Epithelial cell of proximal tubule (primary cell): ENCODE measurements at regions not wholly inside any gene's neighbourhood (a gene's known extent, or its start where the extent isn't known, plus 50 kb on each side); places are given as distances from the start of the nearest gene placed in this dataset.

Source experiments
- DNase-seq: peaks from one replicate; pipeline ENCODE4 v3.0.0-alpha.2; 2011; ENCODE audit warnings: low read depth
- H3K4me3 ChIP-seq: 2 replicates; pipeline ENCODE4 v1.5.1; 2011; ENCODE audit warnings: low read depth, mild to moderate bottlenecking, low read length
- TF ChIP-seq, protein P1 (sequence below): conservative IDR thresholded peaks from 2 replicates; pipeline ENCODE4 v1.5.1; 2012; ENCODE audit warnings: low read depth, mild to moderate bottlenecking, low read length

GRCh38 chr18:40789286-40789685, 1165.7 kb upstream of the PIK3C3 start:
- TF ChIP-seq, protein P1, sequence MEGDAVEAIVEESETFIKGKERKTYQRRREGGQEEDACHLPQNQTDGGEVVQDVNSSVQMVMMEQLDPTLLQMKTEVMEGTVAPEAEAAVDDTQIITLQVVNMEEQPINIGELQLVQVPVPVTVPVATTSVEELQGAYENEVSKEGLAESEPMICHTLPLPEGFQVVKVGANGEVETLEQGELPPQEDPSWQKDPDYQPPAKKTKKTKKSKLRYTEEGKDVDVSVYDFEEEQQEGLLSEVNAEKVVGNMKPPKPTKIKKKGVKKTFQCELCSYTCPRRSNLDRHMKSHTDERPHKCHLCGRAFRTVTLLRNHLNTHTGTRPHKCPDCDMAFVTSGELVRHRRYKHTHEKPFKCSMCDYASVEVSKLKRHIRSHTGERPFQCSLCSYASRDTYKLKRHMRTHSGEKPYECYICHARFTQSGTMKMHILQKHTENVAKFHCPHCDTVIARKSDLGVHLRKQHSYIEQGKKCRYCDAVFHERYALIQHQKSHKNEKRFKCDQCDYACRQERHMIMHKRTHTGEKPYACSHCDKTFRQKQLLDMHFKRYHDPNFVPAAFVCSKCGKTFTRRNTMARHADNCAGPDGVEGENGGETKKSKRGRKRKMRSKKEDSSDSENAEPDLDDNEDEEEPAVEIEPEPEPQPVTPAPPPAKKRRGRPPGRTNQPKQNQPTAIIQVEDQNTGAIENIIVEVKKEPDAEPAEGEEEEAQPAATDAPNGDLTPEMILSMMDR: no peak
- no peak for DNase-seq
- H3K4me3 ChIP-seq: no peak overlapping the region

DNA sequence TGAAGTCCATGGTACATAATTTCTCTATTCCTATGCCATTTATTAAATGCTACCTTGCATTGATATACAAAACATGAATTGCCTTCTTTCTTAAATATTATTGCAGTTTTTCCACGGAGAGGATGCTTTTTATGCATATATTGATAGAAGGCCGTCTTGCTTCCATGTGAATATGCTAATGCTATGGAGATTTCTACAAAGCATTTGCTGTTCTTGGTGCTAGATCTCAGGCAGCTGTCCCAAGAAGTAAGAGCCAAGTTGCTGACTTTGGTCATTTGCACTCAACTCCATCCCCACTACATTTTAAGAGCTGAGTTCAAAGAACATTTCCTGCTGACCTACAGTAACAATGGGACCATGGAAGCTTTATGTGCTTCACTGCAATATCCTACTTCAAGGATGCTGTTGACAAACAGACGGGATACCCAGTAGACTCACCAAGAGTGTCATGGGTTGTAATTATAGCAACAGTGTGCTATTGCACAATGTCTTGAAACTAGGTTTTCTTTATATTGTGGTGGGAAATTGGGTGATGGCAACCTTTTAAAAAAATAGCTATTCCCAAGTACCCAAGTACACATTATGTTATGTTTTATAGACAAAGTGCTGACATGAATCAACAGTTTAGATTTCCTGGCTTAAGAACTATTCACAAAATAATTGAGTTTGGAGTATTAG, 1172.4 kb upstream of the PIK3C3 start:
- no peak overlapping the region for H3K4me3 ChIP-seq
- no peak for DNase-seq
- TF ChIP-seq, protein P1: no peak

DNA sequence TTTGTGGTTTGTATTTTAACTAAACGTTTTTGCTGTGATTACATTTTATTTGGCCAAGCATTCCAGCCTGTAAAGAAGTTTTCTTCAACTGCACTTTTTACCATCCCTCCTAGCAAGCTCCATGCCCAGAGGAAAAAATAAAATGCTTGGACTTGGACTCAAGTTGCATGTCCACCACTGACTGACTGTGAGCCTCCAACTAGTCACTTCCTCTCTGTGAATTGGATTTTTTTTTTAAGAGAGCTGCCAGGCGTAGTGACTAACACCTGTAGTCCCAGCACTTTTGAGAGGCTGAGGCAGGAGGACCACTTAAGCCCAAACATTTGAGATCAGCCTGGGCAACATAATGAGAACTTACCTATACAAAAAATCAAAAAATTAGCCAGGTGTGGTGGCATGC, 1185.2 kb upstream of the PIK3C3 start:
- TF ChIP-seq, protein P1: no peak
- no peak overlapping the region for H3K4me3 ChIP-seq
- no peak for DNase-seq

DNA sequence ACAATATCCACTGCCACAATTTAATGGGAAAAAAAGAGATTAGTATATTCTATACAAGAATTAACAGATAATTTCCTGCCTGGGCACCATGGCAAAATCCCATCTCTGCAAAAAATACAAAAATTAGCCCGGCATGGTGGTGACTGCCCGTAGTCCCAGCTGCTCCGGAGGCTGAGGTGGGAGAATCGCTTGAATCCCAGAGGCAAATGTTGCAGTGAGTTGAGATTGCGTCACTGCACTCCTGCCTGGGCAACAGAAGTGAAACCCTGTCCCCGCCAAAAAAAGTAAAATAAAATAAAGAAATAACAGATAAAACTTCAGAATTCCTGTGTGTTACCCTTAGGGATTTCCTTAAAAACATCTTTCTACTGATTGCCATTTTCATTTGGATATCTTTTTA, 1194.8 kb upstream of the PIK3C3 start:
- H3K4me3 ChIP-seq: no peak overlapping the region
- DNase-seq: no peak
- TF ChIP-seq, protein P1: no peak

DNA sequence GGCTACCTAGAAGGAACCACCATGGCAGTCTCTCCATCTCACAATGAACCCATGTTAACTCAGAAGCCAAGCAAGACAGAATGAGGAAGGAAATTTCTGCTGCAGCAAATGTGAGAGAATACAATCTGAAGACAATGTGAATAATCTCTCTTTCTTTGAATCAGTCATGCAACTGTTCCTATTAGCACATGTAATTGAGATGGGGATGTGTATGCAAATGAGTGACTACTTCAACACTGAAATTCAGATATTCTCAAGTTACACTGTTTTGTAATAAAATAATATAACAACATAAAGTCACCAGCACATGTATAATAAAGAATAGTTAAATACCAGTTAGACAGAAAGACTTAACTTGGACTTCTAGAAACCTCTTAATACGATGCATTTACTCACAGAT, 1200.6 kb upstream of the PIK3C3 start:
- no peak overlapping the region for H3K4me3 ChIP-seq
- no peak for DNase-seq
- TF ChIP-seq, protein P1: no peak

GRCh38 chr18:40752316-40752715, 1202.7 kb upstream of the PIK3C3 start:
- DNase-seq: no peak
- no peak overlapping the region for H3K4me3 ChIP-seq
- TF ChIP-seq, protein P1: no peak

DNA sequence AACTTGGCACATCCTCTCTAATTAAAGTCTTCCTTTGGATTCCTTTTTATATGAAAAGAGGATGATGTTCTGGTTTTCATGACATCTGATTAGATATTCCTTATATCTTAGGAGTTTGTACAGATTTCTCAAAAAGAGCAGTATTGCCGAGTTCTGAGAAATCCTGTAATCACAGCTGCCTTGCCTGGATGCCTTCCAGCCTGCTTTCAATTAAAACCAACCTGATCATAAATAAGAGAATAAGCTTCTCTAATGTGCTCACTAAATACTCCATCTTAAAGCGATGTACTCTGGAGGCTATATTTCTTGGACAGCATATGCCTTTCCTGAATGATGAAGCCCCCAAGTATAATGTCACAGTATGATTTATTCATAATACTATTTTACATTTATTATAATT, 1203.8 kb upstream of the PIK3C3 start:
- TF ChIP-seq, protein P1: no peak
- no peak for DNase-seq
- H3K4me3 ChIP-seq: no peak overlapping the region
